ENCODE measurements at regions not wholly inside any gene's neighbourhood (a gene's known extent, or its start where the extent isn't known, plus 50 kb on each side); places are given as distances from the start of the nearest gene placed in this dataset.
A peak's percentile ranks its signal among the peaks of the same experiment; 100 is the strongest.

DNA sequence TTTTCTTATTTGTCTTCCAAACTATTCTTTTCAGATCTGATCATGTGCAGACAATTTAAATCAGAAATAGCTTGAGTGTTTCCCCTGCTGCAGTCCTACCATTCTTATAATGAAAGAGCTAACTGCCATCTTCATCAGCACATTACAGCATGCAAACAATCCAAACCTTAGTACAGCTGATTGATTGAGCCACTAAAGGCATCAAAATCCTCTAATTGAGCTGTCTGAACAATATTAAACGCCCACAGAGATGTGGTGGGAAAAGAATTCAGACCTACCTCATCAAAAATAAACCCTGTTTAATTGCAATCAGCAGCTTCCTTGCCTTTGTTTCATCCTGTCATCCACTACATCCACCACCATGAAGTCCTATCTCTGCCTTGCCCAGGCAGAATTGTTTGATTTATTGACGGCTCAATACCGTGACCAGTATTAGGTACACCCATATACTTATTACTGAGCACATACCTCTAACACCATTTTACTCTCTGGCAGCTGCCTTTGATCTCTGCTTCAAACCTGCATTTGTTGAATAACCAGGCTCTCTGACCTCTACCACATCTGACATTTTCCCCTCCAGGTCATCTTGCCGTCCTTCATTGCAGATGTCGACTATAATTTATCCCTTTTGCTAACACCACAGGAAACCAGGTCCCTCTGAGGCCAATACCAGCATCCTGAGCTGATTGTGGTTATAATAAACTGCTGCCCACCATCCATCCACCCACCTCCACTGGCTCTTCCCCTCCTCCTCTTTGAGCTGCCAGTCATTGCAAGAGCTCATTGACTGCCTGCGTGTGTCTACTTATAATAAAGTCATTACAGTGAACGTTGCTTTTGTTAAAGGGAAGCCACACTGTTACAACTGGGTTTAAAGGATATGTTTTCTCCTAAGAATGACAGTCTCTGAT lies 78.5 kb downstream of the RBM43 start:
- Histone ChIP-seq H3K9me2 (ENCODE audit: insufficient read depth) (no peaks in the 10 kb centered on the region), H3K27ac (ENCODE audit: low read depth) (no peak overlapping the region), H3K4me2 (no peak overlapping the region), H4K20me1 (replicated peaks; ENCODE audit: insufficient read depth) (no peaks in the 10 kb centered on the region), H3K4me3 (no peak overlapping the region), H2AFZ (peak overlapping the region; percentile 40; the same call in 1 of the 2 replicates), H3K79me2 (replicated peaks; ENCODE audit: insufficient read depth) (no peaks in the 10 kb centered on the region), H3K27me3 (ENCODE audit: insufficient read depth) (no peaks in the 10 kb centered on the region), H3K36me3 (ENCODE audit: insufficient read depth) (no peaks in the 10 kb centered on the region), H3K4me1 (ENCODE audit: insufficient read depth) (peaks cover 12% of the 10 kb centered on the region), H3F3A (replicated peaks; ENCODE audit: low read depth) (no peaks in the 10 kb centered on the region)
- ATAC-seq: no peak
- TF ChIP-seq CREB1 (CRISPR knock-in tag; IDR thresholded peaks at IDR 0.05; ENCODE audit: low read depth): no peak
- TF ChIP-seq EZH2 (IDR thresholded peaks at IDR 0.05; ENCODE audit: low read depth, unreplicated experiment): no peak
- TF ChIP-seq ZNF114 (CRISPR knock-in tag; IDR thresholded peaks at IDR 0.05): no peak
- Mint-ChIP-seq H3K4me3 (no peak overlapping the region), H3K27ac (no peak overlapping the region), H3K27me3 (ENCODE audit: insufficient read depth, low read depth, poor library complexity) (no peaks in the 10 kb centered on the region), H3K9me3 (no peaks in the 10 kb centered on the region), H3K4me1 (peaks cover 5% of the 10 kb centered on the region), H3K36me3 (ENCODE audit: low read depth) (no peaks in the 10 kb centered on the region)
- no peak for DNase-seq (ENCODE audit: low spot score)

DNA sequence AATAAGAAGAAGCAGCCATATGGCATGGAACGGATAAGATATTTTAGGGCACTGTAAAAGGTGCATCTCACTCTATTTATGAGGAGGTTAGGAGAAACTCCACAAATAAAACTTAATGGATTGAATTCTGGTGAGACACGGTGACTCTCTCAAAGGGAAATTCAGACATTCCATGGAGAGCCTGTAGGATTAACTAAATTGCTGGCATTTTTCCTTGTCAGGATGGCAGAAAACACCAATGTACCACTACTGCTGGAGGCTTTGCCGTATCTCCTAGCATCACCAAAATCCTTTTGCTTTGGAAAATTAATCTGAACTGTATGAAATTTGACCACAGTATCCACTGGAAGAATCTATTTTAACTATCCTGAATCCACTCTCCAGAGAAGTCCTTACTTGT lies 79.3 kb downstream of the RBM43 start:
- no peak overlapping the region for H3K4me3 ChIP-seq
- no peak overlapping the region for H3K4me2 ChIP-seq
- Mint-ChIP-seq H3K4me1 (peaks cover 10% of the 10 kb centered on the region), H3K36me3 (ENCODE audit: low read depth) (no peaks in the 10 kb centered on the region), H3K27ac (no peak overlapping the region), H3K9me3 (no peaks in the 10 kb centered on the region), H3K27me3 (ENCODE audit: insufficient read depth, low read depth, poor library complexity) (no peaks in the 10 kb centered on the region), H3K4me3 (no peak overlapping the region)
- ATAC-seq (no peak), DNase-seq (ENCODE audit: low spot score) (no peak)
- peaks cover 20% of the 10 kb centered on the region for H3K4me1 ChIP-seq (ENCODE audit: insufficient read depth)
- no peaks in the 10 kb centered on the region for H3K36me3 ChIP-seq (ENCODE audit: insufficient read depth)
- H4K20me1 ChIP-seq (replicated peaks; ENCODE audit: insufficient read depth): no peaks in the 10 kb centered on the region
- peak overlapping the region; percentile 33 for H2AFZ ChIP-seq
- H3F3A ChIP-seq (replicated peaks; ENCODE audit: low read depth): no peaks in the 10 kb centered on the region
- H3K79me2 ChIP-seq (replicated peaks; ENCODE audit: insufficient read depth): no peaks in the 10 kb centered on the region
- no peaks in the 10 kb centered on the region for H3K9me2 ChIP-seq (ENCODE audit: insufficient read depth)
- H3K27ac ChIP-seq (ENCODE audit: low read depth): no peak overlapping the region
- no peaks in the 10 kb centered on the region for H3K27me3 ChIP-seq (ENCODE audit: insufficient read depth)
- no peak for TF ChIP-seq ZNF331 (CRISPR knock-in tag; IDR thresholded peaks at IDR 0.05; ENCODE audit: low read depth)
- no peak for TF ChIP-seq STAT1 (IDR thresholded peaks at IDR 0.05; ENCODE audit: unreplicated experiment)
- TF ChIP-seq POLR2AphosphoS5 (IDR thresholded peaks at IDR 0.05; ENCODE audit: low read depth): no peak
- TF ChIP-seq, protein P1, sequence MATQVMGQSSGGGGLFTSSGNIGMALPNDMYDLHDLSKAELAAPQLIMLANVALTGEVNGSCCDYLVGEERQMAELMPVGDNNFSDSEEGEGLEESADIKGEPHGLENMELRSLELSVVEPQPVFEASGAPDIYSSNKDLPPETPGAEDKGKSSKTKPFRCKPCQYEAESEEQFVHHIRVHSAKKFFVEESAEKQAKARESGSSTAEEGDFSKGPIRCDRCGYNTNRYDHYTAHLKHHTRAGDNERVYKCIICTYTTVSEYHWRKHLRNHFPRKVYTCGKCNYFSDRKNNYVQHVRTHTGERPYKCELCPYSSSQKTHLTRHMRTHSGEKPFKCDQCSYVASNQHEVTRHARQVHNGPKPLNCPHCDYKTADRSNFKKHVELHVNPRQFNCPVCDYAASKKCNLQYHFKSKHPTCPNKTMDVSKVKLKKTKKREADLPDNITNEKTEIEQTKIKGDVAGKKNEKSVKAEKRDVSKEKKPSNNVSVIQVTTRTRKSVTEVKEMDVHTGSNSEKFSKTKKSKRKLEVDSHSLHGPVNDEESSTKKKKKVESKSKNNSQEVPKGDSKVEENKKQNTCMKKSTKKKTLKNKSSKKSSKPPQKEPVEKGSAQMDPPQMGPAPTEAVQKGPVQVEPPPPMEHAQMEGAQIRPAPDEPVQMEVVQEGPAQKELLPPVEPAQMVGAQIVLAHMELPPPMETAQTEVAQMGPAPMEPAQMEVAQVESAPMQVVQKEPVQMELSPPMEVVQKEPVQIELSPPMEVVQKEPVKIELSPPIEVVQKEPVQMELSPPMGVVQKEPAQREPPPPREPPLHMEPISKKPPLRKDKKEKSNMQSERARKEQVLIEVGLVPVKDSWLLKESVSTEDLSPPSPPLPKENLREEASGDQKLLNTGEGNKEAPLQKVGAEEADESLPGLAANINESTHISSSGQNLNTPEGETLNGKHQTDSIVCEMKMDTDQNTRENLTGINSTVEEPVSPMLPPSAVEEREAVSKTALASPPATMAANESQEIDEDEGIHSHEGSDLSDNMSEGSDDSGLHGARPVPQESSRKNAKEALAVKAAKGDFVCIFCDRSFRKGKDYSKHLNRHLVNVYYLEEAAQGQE (IDR thresholded peaks at IDR 0.05; ENCODE audit: unreplicated experiment): no peak
- TF ChIP-seq CREB1 (CRISPR knock-in tag; IDR thresholded peaks at IDR 0.05; ENCODE audit: low read depth): no peak
- TF ChIP-seq, protein P2, sequence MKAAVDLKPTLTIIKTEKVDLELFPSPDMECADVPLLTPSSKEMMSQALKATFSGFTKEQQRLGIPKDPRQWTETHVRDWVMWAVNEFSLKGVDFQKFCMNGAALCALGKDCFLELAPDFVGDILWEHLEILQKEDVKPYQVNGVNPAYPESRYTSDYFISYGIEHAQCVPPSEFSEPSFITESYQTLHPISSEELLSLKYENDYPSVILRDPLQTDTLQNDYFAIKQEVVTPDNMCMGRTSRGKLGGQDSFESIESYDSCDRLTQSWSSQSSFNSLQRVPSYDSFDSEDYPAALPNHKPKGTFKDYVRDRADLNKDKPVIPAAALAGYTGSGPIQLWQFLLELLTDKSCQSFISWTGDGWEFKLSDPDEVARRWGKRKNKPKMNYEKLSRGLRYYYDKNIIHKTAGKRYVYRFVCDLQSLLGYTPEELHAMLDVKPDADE (IDR thresholded peaks at IDR 0.05): no peak
- TF ChIP-seq CTCF (conservative IDR thresholded peaks at IDR 0.05; ENCODE audit: low read depth in 2 of 2): no peak
- TF ChIP-seq JUNB (IDR thresholded peaks at IDR 0.05; ENCODE audit: unreplicated experiment): no peak
- TF ChIP-seq ZNF114 (CRISPR knock-in tag; IDR thresholded peaks at IDR 0.05): no peak

Measured in GM23338 (cell line).